ENCODE measurements at regions not wholly inside any gene's neighbourhood (a gene's known extent, or its start where the extent isn't known, plus 50 kb on each side); places are given as distances from the start of the nearest gene placed in this dataset.

DNA sequence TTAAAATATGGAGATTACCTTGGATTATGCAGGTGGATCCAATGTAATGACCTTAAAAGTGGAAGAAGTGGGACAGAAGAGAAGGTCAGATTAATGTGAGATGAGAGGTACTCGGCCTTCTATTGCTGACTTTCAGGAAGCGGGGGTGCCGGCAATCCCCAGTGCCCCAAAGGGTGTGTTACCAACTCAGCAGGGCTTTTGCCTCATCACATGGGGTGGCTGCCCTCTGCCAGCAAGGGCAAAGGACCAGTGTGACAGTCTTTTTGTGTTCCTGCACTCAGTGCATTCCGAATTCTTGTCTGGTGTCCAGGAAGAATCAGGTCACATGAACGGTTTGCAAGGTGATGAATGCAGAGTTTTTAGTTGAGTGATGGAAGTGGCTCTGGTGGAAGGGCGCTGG, 624.2 kb downstream of the COL12A1 start:
- TF ChIP-seq GATA3 (IDR thresholded peaks at IDR 0.05; ENCODE audit: low read depth, low read length) (no peak), GATA2 (IDR thresholded peaks at IDR 0.05; ENCODE audit: low read depth, low read length) (no peak)

DNA sequence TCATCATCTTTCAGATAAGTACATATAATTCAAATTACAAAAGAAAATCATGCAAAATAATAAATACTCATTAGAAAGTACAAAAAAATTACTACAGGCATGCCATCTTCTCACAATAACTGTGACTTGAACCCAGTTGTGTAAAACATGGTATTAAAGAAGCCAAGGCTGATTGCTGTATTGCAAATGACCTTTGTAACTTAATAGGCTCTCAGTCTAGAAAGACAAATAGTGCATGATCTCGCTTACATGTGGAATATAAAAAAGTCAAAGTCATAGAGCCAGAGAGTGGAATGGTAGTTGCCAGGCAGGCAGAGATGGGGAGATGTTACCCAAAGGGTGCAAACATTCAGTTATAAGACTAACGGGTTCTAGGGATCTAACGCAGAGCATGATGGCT, 626.1 kb downstream of the COL12A1 start:
- TF ChIP-seq GATA3 (IDR thresholded peaks at IDR 0.05; ENCODE audit: low read depth, low read length) (no peak), GATA2 (IDR thresholded peaks at IDR 0.05; ENCODE audit: low read depth, low read length) (no peak)

DNA sequence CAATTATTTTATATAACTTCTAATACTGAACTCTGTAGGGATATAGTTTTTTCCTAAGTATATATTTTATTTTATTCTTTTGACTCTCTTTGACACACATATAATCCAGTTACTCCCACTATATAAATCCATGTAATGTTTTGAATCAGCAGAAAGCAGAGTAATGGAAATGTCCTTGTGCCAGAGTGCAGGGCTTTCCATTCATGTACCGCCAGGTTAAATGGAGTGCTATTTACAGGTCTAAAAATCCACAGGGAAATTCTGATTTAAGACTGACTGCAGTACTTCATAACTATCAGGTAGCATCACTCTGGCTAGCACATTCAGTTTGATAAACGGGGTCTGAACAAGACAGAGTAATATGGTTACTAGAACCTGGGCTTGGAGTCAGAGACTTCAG, 626.8 kb downstream of the COL12A1 start:
- TF ChIP-seq GATA2 (IDR thresholded peaks at IDR 0.05; ENCODE audit: low read depth, low read length) (no peak), GATA3 (IDR thresholded peaks at IDR 0.05; ENCODE audit: low read depth, low read length) (no peak)

DNA sequence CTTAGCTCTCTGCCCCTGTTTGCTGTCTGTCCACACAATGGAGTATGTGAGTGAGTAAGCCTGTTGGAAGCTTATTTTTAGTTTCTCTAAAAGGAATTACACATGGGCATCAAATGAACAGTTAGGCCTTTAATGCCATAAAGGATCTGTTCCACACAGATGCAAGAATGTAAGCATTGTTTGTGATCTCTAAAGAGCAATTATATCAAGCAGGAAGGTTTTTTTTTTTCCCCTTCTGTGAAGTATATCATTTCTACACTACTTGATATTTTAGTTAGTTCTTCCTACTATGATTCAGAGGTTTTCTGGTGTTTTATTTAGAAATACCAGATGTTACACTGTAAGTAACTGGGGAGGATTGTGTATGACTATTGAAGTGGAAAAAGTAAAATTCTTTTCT, 627.5 kb downstream of the COL12A1 start:
- TF ChIP-seq GATA2 (IDR thresholded peaks at IDR 0.05; ENCODE audit: low read depth, low read length): no peak
- no peak for TF ChIP-seq GATA3 (IDR thresholded peaks at IDR 0.05; ENCODE audit: low read depth, low read length)

DNA sequence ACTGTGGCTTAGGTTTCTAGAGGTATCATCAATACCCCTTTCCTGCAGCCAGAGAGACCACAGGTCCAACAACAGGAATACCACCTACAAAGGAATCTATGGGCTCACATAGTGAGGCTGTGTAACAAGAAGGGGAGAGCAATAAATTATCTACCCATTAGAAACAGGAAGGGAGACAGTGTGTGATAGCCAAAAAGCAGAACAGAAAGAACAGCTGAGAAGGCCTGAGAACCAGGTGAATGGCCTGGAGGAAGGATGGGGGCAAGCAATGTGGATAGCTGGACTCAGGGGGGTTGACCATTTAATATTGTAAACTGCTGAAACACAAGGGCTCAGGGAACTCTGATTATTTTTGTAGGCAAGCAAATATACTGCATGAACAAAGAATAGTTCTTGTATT, 628.2 kb downstream of the COL12A1 start:
- no peak for TF ChIP-seq GATA3 (IDR thresholded peaks at IDR 0.05; ENCODE audit: low read depth, low read length)
- no peak for TF ChIP-seq GATA2 (IDR thresholded peaks at IDR 0.05; ENCODE audit: low read depth, low read length)

DNA sequence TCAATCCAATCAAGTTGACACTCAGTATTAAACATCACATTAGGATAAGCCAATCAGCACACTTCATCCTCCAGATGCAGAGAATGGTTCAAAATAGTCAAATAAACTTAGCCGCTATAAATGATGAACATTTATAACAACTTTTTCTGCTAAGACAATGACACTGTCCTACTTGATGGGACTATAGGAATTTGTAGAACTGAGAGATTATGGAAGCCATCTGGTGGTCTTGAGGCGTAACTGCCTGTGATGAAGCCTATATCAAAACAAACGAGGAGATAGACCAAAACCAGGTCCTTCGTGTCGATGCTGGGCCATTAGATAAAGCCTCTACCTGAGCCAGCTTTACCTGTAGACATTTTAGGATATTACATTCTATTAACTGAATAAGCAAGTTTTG, 631.1 kb downstream of the COL12A1 start:
- no peak for TF ChIP-seq GATA3 (IDR thresholded peaks at IDR 0.05; ENCODE audit: low read depth, low read length)
- TF ChIP-seq GATA2 (IDR thresholded peaks at IDR 0.05; ENCODE audit: low read depth, low read length): no peak

DNA sequence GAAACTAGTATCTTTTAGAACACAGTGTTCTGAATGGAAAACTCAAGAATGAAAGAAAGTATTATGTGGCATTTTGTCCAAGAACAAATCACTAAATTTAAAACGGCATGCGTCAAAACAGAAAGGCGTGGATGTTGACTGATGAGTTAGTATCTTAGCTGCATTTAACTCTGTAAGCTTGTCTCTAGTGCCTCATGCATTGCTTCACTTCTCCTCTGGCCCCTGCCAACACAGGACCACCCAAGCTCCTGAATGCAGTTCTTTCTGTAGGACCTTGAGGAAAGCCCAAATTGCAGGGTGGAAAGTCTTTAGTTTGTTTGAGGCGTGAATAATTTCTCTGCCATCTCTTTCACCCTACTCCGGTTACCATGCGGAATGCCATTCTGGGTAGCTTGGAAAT, 632.2 kb downstream of the COL12A1 start:
- TF ChIP-seq GATA2 (IDR thresholded peaks at IDR 0.05; ENCODE audit: low read depth, low read length) (no peak), GATA3 (IDR thresholded peaks at IDR 0.05; ENCODE audit: low read depth, low read length) (no peak)

DNA sequence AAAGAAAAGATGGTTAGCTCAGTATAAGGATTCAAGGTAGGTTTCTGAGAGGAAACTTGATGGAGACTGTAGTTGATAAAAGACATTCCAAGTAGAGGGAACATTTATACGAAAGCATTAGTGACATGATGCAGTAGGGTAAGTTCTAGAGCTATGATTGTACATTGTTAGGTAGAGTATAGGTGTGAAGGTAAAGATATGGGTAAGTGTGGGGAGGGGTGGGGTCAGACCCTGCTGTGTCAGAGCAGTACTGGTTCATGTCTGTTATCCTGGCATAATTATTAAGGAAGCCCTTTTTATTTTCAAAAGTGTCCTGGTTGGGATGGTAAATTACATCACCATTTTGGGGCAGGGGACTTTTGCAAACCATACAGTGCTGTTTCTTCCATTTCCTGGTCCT, 635.8 kb downstream of the COL12A1 start:
- TF ChIP-seq GATA2 (IDR thresholded peaks at IDR 0.05; ENCODE audit: low read depth, low read length) (no peak), GATA3 (IDR thresholded peaks at IDR 0.05; ENCODE audit: low read depth, low read length) (no peak)

DNA sequence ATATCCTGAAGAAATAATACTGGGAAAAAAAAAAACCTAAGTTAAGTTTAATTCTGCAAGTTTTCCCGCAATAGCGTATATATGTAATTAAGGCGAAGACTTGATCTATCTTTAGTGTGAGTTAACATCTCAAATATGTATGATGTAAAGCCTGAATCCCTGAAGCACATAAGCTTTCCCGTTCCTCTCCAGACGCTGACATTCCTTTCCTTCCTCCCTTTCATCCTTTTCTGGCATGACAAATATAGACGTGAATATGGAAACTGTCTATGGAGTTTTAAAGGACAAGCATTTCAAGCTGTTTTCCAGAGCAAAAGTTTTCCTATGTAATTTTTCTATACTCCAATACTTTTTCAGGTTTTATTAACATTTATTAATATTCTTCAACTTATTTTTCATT, 637.0 kb downstream of the COL12A1 start:
- no peak for TF ChIP-seq GATA2 (IDR thresholded peaks at IDR 0.05; ENCODE audit: low read depth, low read length)
- no peak for TF ChIP-seq GATA3 (IDR thresholded peaks at IDR 0.05; ENCODE audit: low read depth, low read length)

DNA sequence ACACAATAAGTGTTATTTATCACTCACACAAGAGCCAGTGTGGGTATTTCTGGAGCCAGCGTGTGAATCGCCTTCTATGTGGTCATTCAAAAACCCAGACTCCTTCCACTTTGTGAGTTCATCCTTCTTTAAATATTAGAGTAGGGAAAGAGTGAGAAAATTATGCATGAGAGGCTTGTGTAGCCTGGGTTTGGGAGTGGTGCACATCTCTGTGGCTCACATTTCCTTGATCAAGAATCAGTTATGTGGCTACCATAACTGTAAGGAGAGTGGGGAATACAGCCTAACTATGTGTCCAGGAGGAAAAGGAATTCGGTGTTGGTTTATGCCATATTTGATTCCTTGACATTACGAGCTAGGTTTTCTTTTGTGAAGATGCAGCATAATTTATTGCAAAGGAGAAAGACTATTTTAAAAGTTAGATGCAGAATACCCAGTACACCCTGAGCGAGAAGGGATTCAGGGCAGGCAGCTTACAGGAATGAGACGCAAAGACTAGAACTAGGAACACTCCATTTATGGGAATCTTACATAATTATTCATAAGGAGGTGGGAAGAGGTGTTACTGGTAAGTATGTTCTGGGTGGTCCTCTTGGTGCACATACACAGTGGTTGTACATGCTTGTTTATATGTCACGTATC, 638.5 kb downstream of the COL12A1 start:
- TF ChIP-seq GATA2 (IDR thresholded peaks at IDR 0.05; ENCODE audit: low read depth, low read length) (no peak), GATA3 (IDR thresholded peaks at IDR 0.05; ENCODE audit: low read depth, low read length) (no peak)

DNA sequence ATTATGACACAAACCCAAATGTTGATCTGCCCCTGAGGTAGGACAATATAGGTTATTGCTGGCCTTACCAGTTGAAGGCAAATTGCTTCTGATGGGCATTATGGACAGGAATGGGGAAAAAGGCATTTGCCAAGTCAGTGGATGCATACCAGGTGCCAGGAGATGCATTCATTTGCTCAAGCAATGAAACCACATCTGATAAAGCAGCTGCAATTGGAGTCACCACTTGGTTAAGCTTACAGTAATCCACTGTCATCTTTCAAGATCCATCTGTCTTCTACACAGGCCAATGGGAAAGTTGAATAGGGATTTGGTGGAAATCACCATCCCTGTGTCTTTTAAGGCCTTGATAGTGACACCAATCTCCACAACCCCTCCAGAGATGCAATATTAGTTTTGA, 648.6 kb downstream of the COL12A1 start:
- TF ChIP-seq GATA3 (IDR thresholded peaks at IDR 0.05; ENCODE audit: low read depth, low read length): no peak
- no peak for TF ChIP-seq GATA2 (IDR thresholded peaks at IDR 0.05; ENCODE audit: low read depth, low read length)

DNA sequence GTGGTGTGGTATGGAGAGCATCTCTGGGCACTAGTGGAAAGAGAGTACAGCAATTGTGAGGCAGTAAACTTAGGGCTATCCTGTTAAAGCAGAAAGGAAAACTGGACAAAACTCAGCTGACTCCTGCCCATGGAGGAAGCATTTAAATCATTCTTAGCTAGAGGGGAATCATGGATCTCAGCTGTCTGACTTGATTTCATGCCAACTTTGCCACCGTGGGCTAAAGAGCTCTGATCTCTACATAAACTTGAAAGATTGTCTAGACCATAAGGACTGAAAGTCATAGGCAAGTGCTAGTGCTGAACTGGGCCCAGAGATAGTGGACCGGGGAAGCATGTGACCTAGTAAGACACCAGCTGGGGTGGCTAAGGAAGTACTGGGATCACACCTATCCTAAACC, 651.8 kb downstream of the COL12A1 start:
- TF ChIP-seq GATA3 (IDR thresholded peaks at IDR 0.05; ENCODE audit: low read depth, low read length): no peak
- TF ChIP-seq GATA2 (IDR thresholded peaks at IDR 0.05; ENCODE audit: low read depth, low read length): no peak

DNA sequence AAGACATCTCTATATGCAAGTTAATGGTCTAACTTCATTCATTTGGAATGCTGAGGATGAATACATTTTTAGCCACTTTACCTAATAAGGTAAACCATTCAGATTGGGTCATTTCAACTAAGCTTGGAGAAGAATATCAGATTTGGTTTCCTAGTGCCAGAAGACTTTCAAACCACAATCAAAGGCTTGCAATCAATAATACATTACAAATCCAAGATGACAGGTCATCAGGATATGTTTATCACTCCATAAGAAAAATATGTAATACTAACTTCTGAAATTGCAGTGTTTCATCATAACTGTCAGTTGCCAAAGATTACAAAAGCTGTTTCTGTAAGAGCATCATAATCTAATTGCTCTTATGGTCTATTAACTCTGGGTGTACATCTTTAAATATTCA, 654.0 kb downstream of the COL12A1 start:
- TF ChIP-seq GATA2 (IDR thresholded peaks at IDR 0.05; ENCODE audit: low read depth, low read length): no peak
- TF ChIP-seq GATA3 (IDR thresholded peaks at IDR 0.05; ENCODE audit: low read depth, low read length): no peak

DNA sequence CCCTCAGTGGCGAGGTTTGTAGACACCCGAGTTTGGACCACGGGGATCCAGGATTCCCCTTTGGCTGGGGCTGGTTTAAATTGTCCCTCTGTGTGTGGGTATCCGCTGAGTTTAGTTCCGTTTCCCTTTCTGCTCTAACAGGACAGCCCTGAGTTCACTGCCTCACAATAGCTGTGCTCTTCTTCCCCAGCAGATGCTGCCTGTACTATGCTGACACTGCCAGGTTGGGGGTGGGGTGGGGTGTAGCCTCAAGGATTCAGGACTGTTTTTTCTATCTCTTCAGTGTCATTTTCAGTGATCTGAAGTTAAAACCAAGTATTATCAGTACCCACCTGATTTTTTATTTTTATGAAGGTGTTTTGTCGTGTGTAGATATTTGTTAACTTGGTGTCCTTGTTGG, 655.0 kb downstream of the COL12A1 start:
- no peak for TF ChIP-seq GATA2 (IDR thresholded peaks at IDR 0.05; ENCODE audit: low read depth, low read length)
- no peak for TF ChIP-seq GATA3 (IDR thresholded peaks at IDR 0.05; ENCODE audit: low read depth, low read length)

DNA sequence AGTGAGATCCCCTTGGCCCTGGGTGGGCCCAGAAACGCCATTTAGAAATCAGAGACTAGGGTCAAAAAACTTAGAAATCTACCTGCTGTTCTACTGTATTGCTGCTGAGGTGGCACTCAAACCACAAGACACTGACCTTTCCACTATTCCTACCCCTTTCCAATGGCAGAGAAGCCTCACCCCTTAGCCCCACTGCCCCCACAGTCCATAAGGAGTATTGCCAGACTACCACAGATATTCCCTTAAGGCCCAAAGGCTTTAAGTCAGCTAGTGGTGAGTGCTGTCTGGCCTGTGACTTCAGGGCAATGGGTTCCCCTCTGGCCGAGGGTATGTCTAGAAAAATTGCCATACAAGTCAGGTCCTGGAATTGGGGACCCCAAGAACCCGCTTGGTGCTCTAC, 656.1 kb downstream of the COL12A1 start:
- no peak for TF ChIP-seq GATA3 (IDR thresholded peaks at IDR 0.05; ENCODE audit: low read depth, low read length)
- no peak for TF ChIP-seq GATA2 (IDR thresholded peaks at IDR 0.05; ENCODE audit: low read depth, low read length)

Measured in SH-SY5Y (cell line).